Activated CD4-positive, alpha-beta T cell treated with anti-CD3 and anti-CD28 coated beads for 48 hours (primary cell): ENCODE measurements at regions not wholly inside any gene's neighbourhood (a gene's known extent, or its start where the extent isn't known, plus 50 kb on each side); places are given as distances from the start of the nearest gene placed in this dataset.
A peak's percentile ranks its signal among the peaks of the same experiment; 100 is the strongest.

Source experiments
- DNase-seq: peaks from one replicate; pipeline ENCODE4 v3.0.0-alpha.2; 2020

DNA sequence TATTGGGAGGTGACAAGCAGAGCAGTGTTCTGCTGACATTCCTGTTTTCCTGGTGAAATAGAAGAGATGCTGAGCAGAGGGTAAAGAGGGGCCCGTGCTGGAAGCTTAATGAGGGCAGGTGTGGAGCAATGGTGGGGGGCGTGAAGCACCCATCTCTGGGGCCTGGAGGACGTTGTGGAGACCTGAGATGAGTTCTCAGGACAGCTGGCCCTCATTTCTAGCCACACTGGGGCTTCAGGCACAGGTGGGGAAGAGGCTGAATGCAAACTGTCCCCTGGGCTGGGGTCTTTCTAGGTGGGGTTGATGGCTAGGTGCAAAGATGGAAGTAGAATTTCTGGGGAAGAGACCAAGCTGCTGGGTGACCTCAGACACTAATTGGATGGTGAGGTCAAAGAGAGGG, 274.2 kb upstream of the TCERG1L start:
- DNase-seq, result no peak

DNA sequence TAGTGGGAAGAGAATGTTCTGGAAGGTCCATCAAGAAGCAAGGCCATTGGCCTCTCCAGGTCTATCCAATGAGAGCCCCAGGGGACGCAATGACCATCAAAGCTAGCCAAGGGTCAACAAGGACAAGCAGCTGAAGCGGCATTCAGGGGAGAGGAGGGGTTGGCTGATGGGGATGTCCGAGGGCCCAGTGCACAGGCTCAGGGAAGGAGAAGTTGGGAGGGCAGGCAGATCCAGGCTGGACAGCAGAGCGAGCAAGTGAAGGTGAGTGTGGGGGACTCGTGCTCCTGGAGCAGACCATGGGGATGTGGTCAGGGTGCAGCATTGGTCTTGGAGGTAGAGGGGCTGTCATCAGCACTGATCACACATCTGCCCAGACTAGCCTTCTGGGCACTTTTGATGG, 275.4 kb upstream of the TCERG1L start:
- DNase-seq, result no peak

DNA sequence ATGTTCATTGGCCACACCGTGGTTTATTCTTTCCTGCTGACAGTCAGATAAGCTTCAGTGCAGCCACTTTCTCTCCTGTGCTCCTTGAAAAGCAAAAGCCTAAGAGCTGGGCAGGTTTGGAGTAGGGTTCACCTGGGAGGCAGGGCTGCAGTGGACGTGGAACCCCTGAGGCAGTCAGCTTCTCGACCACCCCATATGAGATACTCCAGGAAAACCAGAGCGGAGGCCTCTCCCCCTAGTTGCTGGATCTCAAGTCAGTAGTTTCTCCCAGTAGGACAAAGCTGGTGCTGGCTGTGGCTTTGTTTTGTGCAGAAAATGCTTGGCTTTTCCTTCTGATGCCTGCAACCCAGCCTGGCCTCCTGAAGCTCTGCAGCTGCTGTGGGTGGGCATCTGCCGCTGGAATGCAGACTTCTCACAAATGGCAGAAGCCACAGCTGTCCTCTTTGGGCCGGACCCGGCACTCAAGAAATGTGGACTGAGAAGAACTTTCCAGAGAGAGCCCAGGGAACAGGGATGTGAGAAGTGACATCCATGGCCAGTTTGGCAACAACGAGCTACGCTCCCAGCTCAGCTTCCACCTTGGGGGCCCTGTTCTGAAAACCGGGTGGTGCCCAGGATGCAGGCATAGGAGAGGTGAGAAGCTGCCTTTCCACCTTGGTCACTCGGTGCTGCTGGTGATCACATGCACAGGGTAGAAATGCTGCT, 276.6 kb upstream of the TCERG1L start:
- no peak for DNase-seq

DNA sequence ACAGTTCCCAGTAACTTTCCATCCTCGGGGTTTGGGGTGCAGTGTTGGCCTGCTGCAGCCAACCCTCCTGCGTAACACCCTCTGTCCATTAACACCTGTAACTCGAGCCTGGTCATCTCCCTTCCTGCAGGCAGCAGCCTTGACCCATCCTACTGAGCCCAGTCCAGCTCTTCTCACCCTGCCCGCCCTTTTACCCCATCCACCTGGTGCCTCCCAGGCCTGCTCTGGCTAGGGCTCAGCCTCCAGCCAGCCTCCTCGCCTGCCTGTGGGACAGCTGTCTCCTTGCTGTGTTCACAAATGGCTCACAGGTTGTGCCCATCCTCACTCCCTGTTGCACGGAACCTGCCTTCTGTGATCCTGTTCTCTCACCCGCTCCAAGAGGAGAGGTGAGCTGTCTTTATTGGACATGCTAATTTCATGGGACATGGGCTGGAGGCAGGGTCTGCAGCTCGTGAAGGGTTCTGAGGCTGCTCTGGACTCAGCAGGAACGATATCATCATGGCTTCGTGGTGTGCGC, 277.2 kb upstream of the TCERG1L start:
- no peak for DNase-seq

DNA sequence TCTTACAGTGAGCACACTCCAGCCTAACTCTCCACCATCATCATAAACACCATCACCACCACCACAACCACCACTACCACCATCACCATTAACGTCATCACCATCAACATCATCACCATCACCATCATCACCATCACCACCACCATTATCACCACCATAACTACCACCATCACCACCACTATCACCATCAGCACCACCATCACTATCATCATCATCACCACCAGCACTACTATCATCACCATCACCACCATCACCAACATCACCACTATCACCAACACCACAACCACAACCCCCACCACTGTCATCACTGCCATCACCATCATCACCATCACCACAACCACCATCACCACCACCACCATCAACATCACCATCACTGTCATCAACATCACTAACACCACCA, 279.0 kb upstream of the TCERG1L start:
- no peak for DNase-seq

DNA sequence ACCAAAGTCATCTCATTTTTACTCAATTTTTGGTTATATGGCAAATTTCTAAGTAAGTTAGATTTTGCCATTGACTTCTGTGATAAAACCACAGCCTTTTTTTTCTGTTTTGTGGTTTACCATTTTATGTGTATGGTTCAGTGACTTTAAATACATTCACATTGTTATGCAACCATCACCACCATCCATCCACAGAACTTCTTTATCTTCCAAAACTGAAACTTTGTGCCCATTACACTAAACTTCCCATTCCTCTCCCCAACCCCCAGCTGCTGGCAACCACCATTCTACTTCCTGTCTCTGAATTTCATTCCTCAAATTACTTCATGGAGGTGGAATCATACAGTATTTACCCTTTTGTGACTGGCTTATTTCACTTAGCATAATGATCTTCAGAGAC, 280.4 kb upstream of the TCERG1L start:
- no peak for DNase-seq

DNA sequence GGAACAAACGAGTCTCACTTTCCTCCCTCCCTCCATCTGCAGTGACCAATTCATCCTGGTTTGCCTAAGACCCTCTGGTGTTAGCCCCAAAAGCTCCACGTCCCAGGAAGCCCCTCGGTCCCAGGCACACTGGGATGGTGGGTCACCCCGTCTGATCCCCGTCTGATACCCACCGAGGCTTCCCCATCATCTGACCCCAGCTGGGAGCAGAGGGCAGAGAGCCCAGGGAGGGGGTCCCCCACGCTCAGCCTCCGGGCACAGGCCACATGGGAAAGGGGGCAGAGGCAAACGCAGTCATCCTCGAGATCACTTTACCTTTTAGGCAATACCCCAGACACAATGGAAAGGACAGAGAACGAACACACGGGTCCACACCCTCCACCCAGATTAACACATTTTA, 291.6 kb upstream of the PPP2R2D start:
- no peak for DNase-seq

DNA sequence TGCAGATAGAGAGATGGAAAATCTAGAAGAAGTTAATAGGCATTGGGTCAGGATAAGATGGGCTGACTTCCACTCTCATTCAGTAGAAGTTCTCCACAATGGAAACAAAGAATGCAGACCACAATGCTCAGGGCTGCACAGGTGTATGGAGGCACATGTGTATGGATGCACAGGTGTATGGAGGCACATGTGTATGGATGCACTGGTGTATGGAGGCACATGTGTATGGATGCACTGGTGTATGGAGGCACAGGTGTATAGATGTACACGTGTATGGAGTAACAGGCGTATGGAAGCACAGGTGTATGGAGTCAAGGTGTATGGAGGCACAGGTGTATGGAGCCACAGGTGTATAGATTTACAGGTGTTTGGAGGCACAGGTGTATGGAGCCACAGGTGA, 285.7 kb upstream of the PPP2R2D start:
- no peak for DNase-seq

DNA sequence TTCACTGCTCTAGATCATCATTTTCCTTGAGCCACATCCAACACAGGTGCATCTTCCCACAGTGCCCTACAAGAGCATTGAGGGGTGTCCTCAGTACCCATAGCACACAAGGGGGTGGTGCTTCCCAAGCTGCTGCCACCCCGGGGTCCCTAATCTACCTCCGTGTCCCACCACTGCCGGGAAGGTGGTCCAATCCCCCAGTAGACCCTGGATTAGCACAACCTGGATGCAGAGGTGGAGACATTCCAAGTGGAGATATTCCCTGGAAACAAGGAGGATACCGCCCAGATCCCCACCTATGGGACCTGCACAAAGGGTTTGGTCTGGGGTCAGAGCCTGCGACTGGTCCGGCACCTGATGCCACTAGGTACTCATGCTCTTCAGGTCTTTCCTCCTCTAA, 284.8 kb upstream of the PPP2R2D start:
- no peak for DNase-seq

DNA sequence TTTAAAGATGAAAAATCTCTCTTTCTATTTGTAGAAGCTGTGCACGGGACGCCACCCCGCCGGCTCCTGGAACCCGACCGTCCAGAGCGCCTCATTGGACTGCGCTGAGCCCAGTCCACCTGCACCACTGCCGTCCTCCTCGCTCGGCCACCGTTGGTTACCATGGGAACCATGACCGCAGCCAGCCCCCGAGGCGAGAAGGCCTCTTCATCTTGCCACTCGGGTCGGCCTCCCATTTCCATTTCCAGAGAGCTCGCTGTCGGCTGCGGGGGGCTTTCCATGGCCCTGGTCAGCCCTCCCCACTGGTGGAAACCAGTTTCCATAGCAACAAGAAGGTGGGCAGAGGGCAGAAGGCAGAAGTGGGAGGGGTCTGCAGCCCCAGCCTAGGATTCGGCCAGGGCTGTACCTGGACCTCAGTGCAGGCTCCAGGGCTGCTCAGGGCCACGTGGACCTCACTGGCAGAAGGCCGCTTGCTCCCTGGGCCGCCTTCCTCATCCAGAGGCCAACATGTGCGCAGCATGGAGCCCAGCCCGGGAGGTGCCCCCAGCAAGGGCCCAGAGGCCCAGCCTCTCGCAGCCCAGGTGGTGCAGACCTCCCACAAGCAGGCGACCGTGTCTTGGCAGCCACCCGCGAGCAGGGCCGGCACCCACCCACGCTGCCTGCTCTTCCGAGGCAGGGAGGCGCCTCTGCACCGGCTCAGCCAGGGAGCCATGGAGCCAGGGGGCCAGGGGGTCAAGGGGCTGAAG, 283.5 kb upstream of the PPP2R2D start:
- no peak for DNase-seq

DNA sequence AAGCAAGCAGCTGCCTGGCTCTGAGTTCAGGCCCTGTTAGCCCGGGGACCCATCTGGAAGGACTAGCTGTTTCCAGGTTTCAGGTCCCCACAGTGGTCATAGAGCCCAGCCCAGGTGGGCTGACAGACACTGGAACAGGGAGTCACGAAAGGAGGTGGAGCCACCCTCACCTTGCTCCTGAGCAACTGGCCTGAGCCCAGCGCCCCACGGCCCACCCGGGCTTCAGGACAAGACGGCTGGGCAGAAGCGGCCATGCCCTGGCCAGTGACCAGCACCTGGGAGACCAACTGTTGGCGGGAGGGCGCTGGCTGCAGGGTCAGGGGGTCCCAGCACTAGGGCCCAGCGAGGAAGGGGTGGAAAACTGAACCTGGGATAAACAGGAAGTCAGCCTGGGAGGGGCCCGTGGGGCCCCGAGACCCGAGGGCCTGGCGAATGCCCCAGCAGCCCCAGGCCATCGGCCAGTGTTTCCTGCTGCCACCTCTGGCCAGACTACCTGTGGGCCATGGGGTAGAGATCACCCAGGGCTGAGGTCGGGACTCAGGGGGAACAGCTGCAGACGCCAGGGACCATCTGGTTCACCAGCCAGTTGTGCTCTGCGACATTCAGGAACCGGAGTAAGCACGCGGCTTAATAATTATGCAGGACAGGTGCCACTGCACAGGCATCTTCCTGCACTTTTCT, 282.1 kb upstream of the PPP2R2D start:
- DNase-seq, result no peak

DNA sequence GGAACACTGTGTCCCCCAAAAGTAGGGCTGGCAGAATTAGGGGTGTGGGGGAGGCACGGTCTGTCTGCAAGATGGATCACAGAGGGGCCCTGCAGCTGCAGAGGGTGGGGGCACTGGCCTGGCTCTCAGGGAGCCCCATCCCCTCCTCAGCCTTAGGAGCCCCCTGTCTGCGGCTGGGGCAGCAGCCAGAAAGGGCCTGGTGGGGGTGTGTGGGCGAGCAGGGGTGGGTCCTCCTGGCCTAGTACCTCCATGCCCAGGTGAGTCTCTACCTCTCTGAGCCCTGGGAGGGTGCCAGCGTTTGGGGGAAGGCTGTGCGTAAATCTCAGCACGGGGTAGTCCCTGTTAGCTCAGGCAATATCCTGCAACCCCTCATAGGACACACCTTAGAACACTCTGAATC, 280.5 kb upstream of the PPP2R2D start:
- DNase-seq, result no peak

DNA sequence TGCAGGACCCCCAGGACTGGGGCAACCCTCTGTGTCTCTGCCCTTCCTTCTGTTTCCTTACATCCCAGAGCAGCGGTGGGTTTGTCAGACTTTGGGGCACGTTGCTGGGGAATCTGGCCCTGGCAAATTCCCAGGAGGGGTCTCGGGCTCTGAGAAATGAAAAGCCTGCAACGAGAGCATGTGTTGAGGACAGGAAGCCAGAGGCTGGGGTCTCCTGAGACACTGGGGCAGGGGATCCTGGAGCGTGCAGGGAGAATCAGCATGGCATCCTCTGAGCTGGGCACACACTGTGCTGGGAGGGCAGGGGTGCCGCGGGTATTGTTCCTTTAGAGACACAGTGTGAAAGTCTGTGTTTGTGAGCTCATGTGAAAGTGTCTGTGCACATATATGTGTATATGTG, 279.9 kb upstream of the PPP2R2D start:
- no peak for DNase-seq

DNA sequence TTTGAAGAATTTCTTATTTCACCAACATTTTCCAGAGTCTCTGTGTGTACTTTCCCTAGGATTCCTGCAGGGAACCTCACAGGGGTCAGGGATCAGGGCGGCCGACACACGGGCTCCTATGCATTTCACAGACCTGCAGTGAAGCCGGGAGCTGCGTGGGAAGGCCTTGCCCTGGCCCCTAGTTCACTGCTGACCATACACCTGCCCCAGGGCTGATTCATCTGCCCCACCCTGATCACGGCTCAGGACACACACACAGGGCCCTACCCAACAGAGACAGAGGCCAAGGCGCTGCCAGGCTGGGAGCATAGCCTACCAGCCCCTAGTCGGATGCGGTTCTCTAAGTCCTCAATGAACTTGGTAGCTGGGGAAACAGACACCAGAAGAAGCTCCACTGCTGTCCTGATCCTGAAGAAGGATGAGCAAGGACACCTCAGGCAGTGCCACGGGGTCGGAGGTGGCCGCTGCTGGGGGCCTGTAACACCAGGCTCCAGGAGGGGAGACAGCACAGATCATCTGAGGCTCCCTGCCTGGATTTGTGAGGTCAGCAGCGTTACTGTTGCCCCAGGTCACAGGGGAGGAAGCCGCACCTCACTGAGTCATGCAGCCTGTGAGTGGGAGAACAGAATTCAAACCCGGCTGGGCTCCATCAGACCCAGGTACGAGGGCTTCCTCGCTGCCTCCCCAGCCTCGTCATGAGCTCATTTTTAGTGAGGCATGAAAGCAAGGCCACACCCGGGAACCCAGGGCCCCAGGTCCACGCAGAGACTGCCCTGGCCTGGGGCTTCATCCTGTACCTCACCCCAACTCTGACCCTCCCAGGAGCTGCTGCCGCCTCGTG, 278.8 kb upstream of the PPP2R2D start:
- DNase-seq, result no peak

DNA sequence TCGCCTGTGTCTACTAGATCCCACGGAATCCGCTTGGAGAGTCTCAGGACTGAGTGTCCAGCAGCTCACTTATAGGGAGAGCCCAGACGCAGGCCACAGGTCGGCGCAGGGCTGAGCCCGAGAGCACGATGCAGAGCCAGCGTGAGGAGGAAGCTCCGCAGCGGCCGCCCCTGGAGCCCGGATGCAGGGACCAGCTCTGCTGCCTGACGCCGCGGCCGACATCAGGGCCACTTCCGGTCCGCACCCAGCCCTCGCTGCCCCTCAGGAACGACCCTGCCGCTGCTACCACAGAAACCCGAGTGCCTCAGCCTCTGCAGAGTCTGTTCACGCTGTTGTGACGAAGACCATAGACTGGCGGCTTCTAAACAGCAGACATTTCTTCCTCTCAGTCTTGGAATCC, 275.8 kb upstream of the PPP2R2D start:
- DNase-seq, result no peak

DNA sequence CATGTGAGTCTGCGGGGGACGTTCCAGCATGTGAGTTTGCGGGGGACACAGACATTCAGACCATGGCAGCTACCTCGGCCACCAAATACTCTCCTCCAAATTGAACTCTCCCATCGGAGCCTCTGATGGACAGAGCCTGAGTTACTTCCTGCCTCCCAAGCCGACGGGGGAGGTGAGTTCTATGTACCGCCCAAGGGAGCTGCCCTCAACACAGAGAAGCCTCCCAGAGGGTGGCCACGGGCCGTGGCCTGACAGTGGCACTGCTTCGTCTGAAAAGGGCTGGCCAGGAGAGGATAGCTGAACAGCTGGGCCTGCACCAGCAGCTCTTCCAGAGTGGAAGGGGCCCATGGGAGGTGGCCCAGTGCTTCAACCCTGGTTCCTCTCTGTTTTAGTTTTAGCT, 274.5 kb upstream of the PPP2R2D start:
- no peak for DNase-seq

DNA sequence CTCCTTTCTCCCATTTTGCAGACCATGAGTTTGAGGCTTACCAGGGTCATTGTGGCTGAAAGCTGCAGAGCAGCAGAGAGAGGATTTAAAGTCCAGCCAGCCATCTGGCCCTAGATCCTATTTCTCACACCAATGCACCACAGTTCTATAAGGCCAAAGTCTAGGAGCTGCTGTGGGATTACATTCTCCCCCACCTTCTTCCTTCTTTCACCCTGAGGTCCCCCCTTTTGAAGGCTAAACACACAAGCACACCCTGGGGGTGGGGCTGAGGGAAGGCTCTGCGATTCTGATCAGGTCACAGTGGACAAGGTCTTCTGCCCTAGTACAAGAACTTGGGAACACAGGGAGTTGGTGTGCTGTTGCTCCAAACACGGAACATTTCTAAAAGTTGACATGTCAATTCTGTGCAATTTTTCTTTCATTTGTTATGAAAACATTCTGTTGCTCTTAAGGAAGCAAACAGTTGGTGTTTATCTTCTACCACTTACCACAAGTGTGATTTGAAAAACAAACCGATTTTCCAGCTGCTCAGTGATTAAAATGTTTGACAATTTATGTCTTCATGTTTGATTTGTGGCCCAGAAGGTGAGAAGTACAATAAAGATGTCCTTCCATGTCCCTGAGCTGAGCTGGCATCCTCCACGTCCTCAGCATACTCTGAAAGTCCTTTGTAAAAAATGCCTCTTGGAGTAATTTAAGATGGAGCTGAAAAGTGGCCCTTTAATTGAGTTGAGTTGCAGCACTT, 271.6 kb upstream of the PPP2R2D start:
- DNase-seq, result no peak

DNA sequence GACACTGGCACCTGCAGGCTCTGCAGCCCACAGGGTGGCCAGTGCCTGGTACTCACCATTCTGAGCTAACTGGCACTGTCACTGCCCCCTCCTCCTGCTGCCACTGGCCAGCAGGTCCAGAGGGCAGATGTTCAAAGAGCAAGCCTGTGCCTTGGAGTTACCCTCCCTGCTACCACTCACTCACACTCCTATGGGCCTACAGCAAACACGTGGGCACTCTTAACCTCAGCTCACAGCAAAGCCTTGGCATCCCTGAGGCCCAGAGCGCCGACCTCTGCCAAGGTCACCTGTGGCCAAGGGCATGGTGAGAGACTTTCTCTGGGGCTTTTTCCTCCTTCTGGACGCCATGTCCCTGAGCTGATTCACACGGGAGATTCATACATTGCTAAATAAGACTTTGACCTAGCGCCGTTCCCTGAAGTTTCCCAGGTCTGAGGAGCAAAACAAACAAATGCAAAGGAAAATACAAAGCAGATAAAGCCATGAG, 270.0 kb upstream of the PPP2R2D start:
- DNase-seq, result no peak

DNA sequence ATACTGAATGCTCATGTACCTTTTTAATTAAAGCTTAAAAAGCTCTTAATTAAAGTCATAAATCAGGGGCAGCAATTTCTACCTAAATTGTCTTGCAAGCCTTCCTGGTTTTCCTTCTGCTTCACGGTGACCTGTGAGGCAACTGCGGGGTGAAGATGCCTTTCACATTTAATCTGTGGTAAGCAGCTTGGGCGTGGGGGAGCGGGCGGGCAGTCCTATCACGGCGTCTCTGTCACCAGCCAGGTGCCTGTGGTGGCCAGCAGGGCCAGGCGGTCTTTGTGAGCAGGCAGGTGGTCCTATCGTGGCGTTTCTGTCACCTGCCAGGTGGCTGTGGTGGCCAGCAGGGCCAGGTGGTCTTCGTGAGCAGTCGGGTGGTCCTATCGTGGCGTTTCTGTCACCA, 269.2 kb upstream of the PPP2R2D start:
- no peak for DNase-seq

DNA sequence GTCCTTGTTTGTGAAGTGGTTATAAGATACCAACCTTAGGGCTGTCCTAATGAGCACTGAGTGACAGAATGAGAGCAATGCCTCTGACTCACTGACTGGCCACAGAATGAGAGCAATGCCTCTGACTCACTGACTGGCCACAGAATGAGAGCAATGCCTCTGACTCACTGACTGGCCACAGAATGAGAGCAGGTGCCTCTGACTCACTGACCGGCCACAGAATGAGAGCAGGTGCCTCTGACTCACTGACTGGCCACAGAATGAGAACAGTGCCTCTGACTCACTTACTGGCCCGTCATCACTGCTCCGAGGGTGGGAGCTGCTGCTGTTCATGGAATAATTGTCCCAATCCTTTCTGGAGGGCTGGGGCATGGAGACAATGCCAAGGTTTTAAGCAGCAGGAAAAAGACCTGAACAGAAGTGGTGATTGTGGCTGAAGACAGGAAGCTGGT, 265.2 kb upstream of the PPP2R2D start:
- peak; percentile 28 for DNase-seq

DNA sequence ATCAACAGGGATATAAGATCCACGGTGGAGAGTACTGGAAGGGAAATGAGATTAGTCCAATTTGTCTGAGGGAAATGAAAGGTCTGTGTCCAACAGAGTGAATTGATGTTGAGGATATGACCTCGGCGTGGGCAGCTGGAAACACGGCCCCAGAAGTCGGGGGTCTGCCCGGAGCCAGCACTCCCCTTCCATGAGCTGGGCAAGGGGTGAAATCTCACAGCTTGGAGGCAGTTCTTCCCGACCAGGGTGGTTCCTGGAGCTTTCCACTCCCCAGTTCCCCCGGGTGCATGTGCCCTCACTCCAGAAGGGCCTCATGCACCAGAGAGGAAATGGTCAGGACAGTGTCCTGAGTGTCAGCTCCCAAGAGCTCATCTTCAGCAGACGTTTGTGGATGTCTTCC, 264.7 kb upstream of the PPP2R2D start:
- no peak for DNase-seq
